Tibial artery (tissue), 4 donors: ENCODE measurements at regions not wholly inside any gene's neighbourhood (a gene's known extent, or its start where the extent isn't known, plus 50 kb on each side); places are given as distances from the start of the nearest gene placed in this dataset.

ENCODE experiments used
- DNase-seq, 2 donors: peaks; one replicate each; pipeline ENCODE4 v3.0.0-alpha.2; 2019
- H3K27ac ChIP-seq, 2 donors: fragments of 200-600 bp; sonication (generic) in 1 of 2; 1 replicate in 1 of 2; 2 replicates in 1 of 2; pipeline ENCODE4 v1.5.1; 2018 to 2019; ENCODE audit warnings: mild to moderate bottlenecking in 1 of 2
- H3K27me3 ChIP-seq, 2 donors: fragments of 200-600 bp; sonication (generic) in 1 of 2; one replicate each; pipeline versions ENCODE4 v1.5.1 to v1.6.0; 2016 to 2019
- H3K36me3 ChIP-seq, 3 donors: fragments of 200-600 bp; sonication (generic) in 2 of 3; one replicate each; pipeline ENCODE4 v1.5.1; 2016 to 2019; ENCODE audit warnings: mild to moderate bottlenecking in 2 of 3
- H3K4me1 ChIP-seq, 4 donors: fragments of 200-600 bp; sonication (generic) in 2 of 4; 1 replicate in 3 of 4; 2 replicates in 1 of 4; pipeline ENCODE4 v1.5.1; 2016 to 2019
- H3K4me3 ChIP-seq, 2 donors: fragments of 200-600 bp; sonication (generic) in 1 of 2; 1 replicate in 1 of 2; 2 replicates in 1 of 2; pipeline ENCODE4 v1.5.1; 2018 to 2019; ENCODE audit warnings: mild to moderate bottlenecking in 2 of 2
- H3K9me3 ChIP-seq, 3 donors: fragments of 200-600 bp; sonication (generic) in 1 of 3; one replicate each; pipeline ENCODE4 v1.5.1; 2016 to 2019
- intact Hi-C: fragments of 100-400 bp; cut with DNase I; formaldehyde crosslinking; loops from one replicate; pipeline ENCODE4 v1.15.0; 2023; ENCODE audit warnings: low total_unique reads
- TF ChIP-seq, protein P1 (sequence below), 2 experiments: fragments of 200-600 bp in 1 of 2; fragments of 450-650 bp in 1 of 2; IDR thresholded peaks; one replicate each; pipeline ENCODE4 v1.5.1; 2017 to 2019; ENCODE audit warnings: antibody characterized with exemption in 2 of 2, mild to moderate bottlenecking in 1 of 2, moderate library complexity in 1 of 2

DNA sequence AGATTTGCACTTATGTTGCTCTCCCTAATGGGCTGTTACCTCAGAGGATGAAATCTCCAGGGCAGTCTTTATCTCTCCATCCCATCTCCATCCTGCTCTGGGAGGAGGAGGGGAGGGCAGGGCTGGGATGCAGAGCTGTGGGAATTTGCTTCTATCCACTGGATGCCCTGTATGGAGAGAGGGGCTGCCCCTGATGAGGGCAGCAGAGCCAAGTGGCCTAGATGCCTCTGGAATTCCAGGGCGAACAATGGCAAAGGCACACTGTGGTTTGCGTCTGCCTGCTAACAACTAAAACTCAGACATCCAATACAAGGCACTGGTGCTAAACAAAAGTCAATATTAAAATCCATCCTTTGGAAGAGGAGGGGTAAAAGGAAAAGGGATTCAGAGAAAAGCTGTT, 165.1 kb downstream of the COG6 start:
- no peaks in the 10 kb centered on the region for H3K4me1 ChIP-seq
- no peak for DNase-seq
- no peak overlapping the region for H3K4me3 ChIP-seq
- intact Hi-C loops = no loop called here
- TF ChIP-seq, protein P1, sequence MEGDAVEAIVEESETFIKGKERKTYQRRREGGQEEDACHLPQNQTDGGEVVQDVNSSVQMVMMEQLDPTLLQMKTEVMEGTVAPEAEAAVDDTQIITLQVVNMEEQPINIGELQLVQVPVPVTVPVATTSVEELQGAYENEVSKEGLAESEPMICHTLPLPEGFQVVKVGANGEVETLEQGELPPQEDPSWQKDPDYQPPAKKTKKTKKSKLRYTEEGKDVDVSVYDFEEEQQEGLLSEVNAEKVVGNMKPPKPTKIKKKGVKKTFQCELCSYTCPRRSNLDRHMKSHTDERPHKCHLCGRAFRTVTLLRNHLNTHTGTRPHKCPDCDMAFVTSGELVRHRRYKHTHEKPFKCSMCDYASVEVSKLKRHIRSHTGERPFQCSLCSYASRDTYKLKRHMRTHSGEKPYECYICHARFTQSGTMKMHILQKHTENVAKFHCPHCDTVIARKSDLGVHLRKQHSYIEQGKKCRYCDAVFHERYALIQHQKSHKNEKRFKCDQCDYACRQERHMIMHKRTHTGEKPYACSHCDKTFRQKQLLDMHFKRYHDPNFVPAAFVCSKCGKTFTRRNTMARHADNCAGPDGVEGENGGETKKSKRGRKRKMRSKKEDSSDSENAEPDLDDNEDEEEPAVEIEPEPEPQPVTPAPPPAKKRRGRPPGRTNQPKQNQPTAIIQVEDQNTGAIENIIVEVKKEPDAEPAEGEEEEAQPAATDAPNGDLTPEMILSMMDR (IDR thresholded peaks at IDR 0.05) = no peak
- H3K36me3 ChIP-seq = no peaks in the 10 kb centered on the region
- no peak overlapping the region for H3K27ac ChIP-seq
- no peaks in the 10 kb centered on the region for H3K27me3 ChIP-seq
- no peaks in the 10 kb centered on the region for H3K9me3 ChIP-seq

DNA sequence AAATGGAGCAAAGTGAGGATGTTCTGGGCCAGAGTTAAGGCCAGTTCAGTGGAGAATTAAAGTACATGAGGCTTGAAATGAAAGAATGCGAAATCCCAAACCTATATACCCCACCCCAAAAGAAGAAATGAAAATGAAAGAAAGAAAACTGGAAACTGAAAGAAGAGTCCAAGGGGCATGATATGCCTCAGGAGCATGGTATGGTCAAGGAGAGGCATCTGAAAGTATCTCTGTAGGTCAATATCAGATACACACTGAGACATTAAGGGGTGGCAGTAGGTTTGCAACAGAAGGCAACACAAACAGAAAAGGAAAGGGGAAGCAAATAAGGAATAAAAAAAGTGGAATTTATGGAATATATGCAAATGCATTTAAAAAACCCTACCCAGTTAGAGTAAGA, 166.5 kb downstream of the COG6 start:
- TF ChIP-seq, protein P1 (IDR thresholded peaks at IDR 0.05) = no peak
- Histone ChIP-seq H3K4me3 (no peak overlapping the region), H3K9me3 (no peaks in the 10 kb centered on the region), H3K27ac (no peak overlapping the region), H3K36me3 (no peaks in the 10 kb centered on the region), H3K27me3 (no peaks in the 10 kb centered on the region), H3K4me1 (no peaks in the 10 kb centered on the region)
- intact Hi-C loops = no loop called here
- no peak for DNase-seq

DNA sequence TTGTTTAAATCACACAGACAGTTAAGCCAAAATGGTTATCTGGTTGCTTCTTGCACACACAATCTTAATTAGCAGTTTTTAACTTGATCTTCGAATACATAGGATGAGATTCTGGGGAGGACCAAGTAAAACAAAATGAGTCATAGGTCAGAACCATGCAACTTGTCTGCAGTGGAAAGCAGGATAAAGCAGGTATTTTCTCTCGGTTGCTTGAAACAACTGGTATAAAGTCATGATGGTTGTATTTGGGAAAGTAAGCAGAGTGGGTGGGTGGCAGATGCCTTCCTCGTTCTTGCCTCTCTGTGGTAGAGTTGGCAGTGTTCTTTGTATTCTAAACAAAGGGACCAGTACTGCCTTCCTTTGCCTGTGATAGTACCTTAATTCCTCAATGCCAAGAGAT, 167.0 kb downstream of the COG6 start:
- H3K27me3 ChIP-seq = no peaks in the 10 kb centered on the region
- no peak overlapping the region for H3K27ac ChIP-seq
- H3K9me3 ChIP-seq = no peaks in the 10 kb centered on the region
- H3K4me3 ChIP-seq = no peak overlapping the region
- no peaks in the 10 kb centered on the region for H3K36me3 ChIP-seq
- TF ChIP-seq, protein P1 (IDR thresholded peaks at IDR 0.05) = no peak
- H3K4me1 ChIP-seq = no peaks in the 10 kb centered on the region
- no peak for DNase-seq
- intact Hi-C loops = no loop called here

DNA sequence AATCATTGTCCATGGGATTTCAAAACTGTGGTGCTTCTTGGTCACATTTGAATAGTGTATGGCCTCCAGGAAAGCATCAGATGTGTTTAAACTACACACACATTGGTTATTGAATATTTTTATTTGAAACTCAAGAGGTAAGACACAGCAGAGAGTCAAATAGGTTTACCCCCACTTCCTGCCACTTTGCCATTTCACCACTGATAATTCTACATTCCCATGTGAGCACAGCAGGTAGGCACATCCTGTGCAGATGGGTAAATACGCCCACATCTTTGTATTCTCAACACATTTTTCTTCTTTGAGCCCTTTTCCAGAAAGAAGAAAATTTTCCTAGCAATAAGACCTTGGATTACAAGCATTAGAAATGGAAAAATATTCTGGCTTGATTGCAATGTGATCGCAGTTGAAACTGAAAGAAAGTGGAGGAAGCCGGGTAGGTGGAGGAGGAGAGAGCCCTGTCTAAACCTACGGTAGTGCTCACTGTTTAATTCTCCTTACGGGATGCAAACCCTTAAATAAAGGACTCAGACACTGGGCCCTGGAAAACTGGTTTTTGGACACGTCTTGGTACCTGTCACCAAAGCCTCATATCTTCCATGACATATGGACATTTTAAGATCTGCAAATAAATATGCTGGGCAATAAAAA, 167.7 kb downstream of the COG6 start:
- TF ChIP-seq, protein P1 (IDR thresholded peaks at IDR 0.05) = no peak

DNA sequence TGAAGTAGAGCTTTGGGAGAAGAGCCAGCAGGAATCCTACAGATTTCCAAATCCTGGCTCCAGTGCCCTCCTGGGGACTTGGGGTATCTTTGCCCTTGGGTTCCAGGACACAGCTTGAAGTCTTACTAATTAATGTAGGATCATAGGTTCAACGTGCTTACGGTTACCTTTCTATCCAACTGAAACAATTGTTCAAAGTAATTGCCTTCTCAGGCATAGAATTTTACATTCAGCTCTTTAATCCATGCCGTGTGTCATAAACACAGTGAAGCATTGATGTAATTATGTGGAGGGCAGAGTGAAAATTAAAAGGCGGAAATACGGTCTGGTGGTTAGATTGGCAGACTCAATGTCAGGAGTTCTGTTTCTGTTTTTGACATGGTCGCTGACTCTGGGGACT, 170.4 kb downstream of the COG6 start:
- TF ChIP-seq, protein P1 (IDR thresholded peaks at IDR 0.05) = no peak
- intact Hi-C loops = no loop called here

More for the DNA sequence above, 167.7 kb downstream of the COG6 start:
- no peaks in the 10 kb centered on the region for H3K4me1 ChIP-seq
- H3K27me3 ChIP-seq = no peaks in the 10 kb centered on the region
- DNase-seq = no peak
- H3K9me3 ChIP-seq = no peaks in the 10 kb centered on the region
- H3K4me3 ChIP-seq = no peak overlapping the region
- intact Hi-C loops = no loop called here
- no peaks in the 10 kb centered on the region for H3K36me3 ChIP-seq
- no peak overlapping the region for H3K27ac ChIP-seq

DNA sequence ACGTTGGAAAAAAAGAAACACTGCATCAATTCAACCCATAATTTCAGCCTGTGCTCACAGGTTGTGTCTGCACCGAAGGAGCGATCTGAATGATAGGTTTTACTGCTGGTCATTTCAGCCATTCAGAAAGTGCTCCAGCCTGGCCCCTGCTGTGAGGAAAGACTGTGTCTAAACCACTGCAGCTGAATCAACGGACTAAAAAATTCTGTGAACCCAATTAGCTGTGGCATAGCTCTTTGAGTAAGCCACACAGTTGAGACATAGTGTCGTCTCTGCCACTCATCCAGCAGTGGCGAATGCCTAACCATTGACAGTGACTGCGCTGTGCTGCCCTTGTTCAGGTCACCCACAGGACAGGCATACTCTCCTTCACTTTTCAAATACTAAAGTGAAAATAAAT, 179.8 kb downstream of the COG6 start:
- TF ChIP-seq, protein P1 (IDR thresholded peaks at IDR 0.05) = no peak
- intact Hi-C loops = no loop called here
- Histone ChIP-seq H3K4me1 (no peaks in the 10 kb centered on the region), H3K27ac (no peak overlapping the region), H3K4me3 (no peak overlapping the region), H3K36me3 (no peaks in the 10 kb centered on the region), H3K9me3 (no peaks in the 10 kb centered on the region), H3K27me3 (no peaks in the 10 kb centered on the region)
- DNase-seq = no peak

More for the DNA sequence above, 170.4 kb downstream of the COG6 start:
- no peak overlapping the region for H3K4me3 ChIP-seq
- H3K27me3 ChIP-seq = no peaks in the 10 kb centered on the region
- no peaks in the 10 kb centered on the region for H3K36me3 ChIP-seq
- H3K4me1 ChIP-seq = no peaks in the 10 kb centered on the region
- H3K9me3 ChIP-seq = no peaks in the 10 kb centered on the region
- no peak for DNase-seq
- H3K27ac ChIP-seq = no peak overlapping the region
